ENCODE measurements at regions not wholly inside any gene's neighbourhood (a gene's known extent, or its start where the extent isn't known, plus 50 kb on each side); places are given as distances from the start of the nearest gene placed in this dataset.

DNA sequence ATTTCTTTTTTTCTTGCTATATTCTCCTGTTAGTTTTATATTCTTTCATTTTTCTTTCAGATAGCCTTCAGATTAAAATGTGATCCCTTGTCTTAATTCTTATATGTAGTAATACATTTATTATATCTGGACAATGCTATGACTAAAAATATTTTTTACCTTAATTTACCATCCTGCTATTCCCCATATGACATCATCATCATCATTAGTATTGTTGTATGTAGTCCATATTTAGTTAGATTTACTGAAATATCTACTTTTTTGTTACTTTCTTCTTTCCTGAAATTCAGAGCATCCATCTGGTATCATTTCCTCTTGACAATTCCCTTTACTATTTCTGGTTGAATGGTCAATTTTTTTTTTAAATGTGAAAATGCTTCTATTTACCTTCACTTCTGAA, 951.6 kb upstream of the POU3F3 start:
- TF ChIP-seq GATA2 (IDR thresholded peaks at IDR 0.05; ENCODE audit: low read depth, low read length), result no peak
- TF ChIP-seq GATA3 (IDR thresholded peaks at IDR 0.05; ENCODE audit: low read depth, low read length), result no peak
